DND-41 (cell line): ENCODE measurements at regions not wholly inside any gene's neighbourhood (a gene's known extent, or its start where the extent isn't known, plus 50 kb on each side); places are given as distances from the start of the nearest gene placed in this dataset.

Experiments used
- EZH2 ChIP-seq: IDR thresholded peaks from 3 replicates; pipeline ENCODE4 v1.6.1; 2012; ENCODE audit warnings: borderline replicate concordance, low read depth, mild to moderate bottlenecking, moderate library complexity, low read length, inconsistent platforms; ENCODE audit not compliant: severe bottlenecking
- TF ChIP-seq, protein P1 (sequence below): IDR thresholded peaks from 2 replicates; pipeline ENCODE4 v1.5.1; 2012; ENCODE audit warnings: borderline replicate concordance, low read length, moderate library complexity, mild to moderate bottlenecking; ENCODE audit not compliant: poor library complexity, severe bottlenecking; ENCODE audit errors: extremely low read depth

- TF ChIP-seq, protein P1, sequence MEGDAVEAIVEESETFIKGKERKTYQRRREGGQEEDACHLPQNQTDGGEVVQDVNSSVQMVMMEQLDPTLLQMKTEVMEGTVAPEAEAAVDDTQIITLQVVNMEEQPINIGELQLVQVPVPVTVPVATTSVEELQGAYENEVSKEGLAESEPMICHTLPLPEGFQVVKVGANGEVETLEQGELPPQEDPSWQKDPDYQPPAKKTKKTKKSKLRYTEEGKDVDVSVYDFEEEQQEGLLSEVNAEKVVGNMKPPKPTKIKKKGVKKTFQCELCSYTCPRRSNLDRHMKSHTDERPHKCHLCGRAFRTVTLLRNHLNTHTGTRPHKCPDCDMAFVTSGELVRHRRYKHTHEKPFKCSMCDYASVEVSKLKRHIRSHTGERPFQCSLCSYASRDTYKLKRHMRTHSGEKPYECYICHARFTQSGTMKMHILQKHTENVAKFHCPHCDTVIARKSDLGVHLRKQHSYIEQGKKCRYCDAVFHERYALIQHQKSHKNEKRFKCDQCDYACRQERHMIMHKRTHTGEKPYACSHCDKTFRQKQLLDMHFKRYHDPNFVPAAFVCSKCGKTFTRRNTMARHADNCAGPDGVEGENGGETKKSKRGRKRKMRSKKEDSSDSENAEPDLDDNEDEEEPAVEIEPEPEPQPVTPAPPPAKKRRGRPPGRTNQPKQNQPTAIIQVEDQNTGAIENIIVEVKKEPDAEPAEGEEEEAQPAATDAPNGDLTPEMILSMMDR, result no peak
- TF ChIP-seq EZH2, result no peak
Measured at GRCh38 chr2:71806432-71806831, 341.2 kb downstream of the CYP26B1 start.
